ENCODE measurements at regions not wholly inside any gene's neighbourhood (a gene's known extent, or its start where the extent isn't known, plus 50 kb on each side); places are given as distances from the start of the nearest gene placed in this dataset.

GRCh38 chr14:71448431-71449315, 483.6 kb upstream of the RGS6 start:
- Histone ChIP-seq H3K9ac (ENCODE audit: insufficient read depth in 1 of 2, low read depth in 2 of 2, low read length in 2 of 2) (no peak overlapping the region), H3K27ac (ENCODE audit: extremely low read depth, low read depth, low read length) (no peak overlapping the region), H3K27me3 (ENCODE audit: control insufficient read depth in 2 of 2, insufficient read depth in 2 of 2, low read length in 2 of 2) (no peaks in the 10 kb centered on the region), H3K4me1 (replicated peaks in 1 of 2; ENCODE audit: control insufficient read depth in 2 of 2, insufficient read depth in 2 of 2, low read length in 2 of 2) (no peaks in the 10 kb centered on the region), H3K79me2 (ENCODE audit: control insufficient read depth, insufficient read depth, low read length) (no peaks in the 10 kb centered on the region), H3K36me3 (ENCODE audit: control insufficient read depth, insufficient read depth, low read length) (no peaks in the 10 kb centered on the region), H3K4me2 (ENCODE audit: insufficient read depth, low read length) (no peak overlapping the region), H3K9me1 (ENCODE audit: control insufficient read depth, insufficient read depth, low read length) (no peaks in the 10 kb centered on the region), H2AFZ (ENCODE audit: low read depth, low read length) (no peak overlapping the region), H4K20me1 (replicated peaks; ENCODE audit: control insufficient read depth, insufficient read depth, low read length) (no peaks in the 10 kb centered on the region), H3K4me3 (no peak overlapping the region), H3K9me3 (replicated peaks; ENCODE audit: control insufficient read depth, insufficient read depth, low read depth, low read length) (no peaks in the 10 kb centered on the region)
- intact Hi-C loops (cut with micrococcal nuclease) = no loop called here
- no peak for ATAC-seq
- in situ Hi-C loops (cut with MboI) = no loop called here
- ChIA-PET POLR2A (no interaction called here), CTCF (ENCODE audit: low intra/inter-chr PET ratio) (no interaction called here)
- FAIRE-seq = no peak
- TF ChIP-seq SREBF2 (CRISPR knock-in tag; IDR thresholded peaks at IDR 0.05) (no peak), MYC (IDR thresholded peaks at IDR 0.05; ENCODE audit: low read depth, low read length) (no peak), MYC (CRISPR knock-in tag; IDR thresholded peaks at IDR 0.05; ENCODE audit: borderline replicate concordance, low read depth) (no peak), RHOXF2B (CRISPR knock-in tag; conservative IDR thresholded peaks at IDR 0.05) (no peak)
- TF ChIP-seq, protein P1, sequence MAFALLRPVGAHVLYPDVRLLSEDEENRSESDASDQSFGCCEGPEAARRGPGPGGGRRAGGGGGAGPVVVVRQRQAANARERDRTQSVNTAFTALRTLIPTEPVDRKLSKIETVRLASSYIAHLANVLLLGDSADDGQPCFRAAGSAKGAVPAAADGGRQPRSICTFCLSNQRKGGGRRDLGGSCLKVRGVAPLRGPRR (CRISPR knock-in tag; IDR thresholded peaks at IDR 0.05) = no peak
- BruUV-seq (replicated peaks) = no TSS peak
- no peak for DNase-seq (ENCODE audit: extremely low read depth in 1 of 4, low spot score in 3 of 4)
- 48% methylated on average over 2 of the region's 2 CpGs for WGBS (ENCODE audit: insufficient coverage, low coverage, missing lambda C conversion rate)

Measured in K562 (cell line).